ENCODE measurements at regions not wholly inside any gene's neighbourhood (a gene's known extent, or its start where the extent isn't known, plus 50 kb on each side); places are given as distances from the start of the nearest gene placed in this dataset.

GRCh38 chr2:237024255-237024654 is 61.4 kb upstream of the COPS8 start:
- H3K4me2 ChIP-seq (ENCODE audit: extremely low read depth, insufficient read depth, low read length): no peak overlapping the region
- no peak overlapping the region for H2AFZ ChIP-seq (ENCODE audit: low read length)

GRCh38 chr2:237025090-237025865 is 60.4 kb upstream of the COPS8 start:
- Histone ChIP-seq H3K79me2 (ENCODE audit: control insufficient read depth, insufficient read depth, low read length) (no peaks in the 10 kb centered on the region), H3K4me3 (replicated peaks in 1 of 4; ENCODE audit: control extremely low read depth in 1 of 4, insufficient read depth in 1 of 4, low read depth in 3 of 4, low read length in 4 of 4) (no peak overlapping the region), H3K27ac (ENCODE audit: insufficient read depth, low read length) (no peak overlapping the region), H3K9me3 (ENCODE audit: control insufficient read depth, insufficient read depth, low read depth, low read length) (no peaks in the 10 kb centered on the region), H3K36me3 (ENCODE audit: control insufficient read depth, insufficient read depth, low read length) (no peaks in the 10 kb centered on the region), H3K9ac (ENCODE audit: insufficient read depth, low read length) (no peak overlapping the region), H3K27me3 (ENCODE audit: control insufficient read depth, insufficient read depth, low read length) (no peaks in the 10 kb centered on the region), H4K20me1 (ENCODE audit: control insufficient read depth, extremely low read depth, insufficient read depth, low read length) (no peaks in the 10 kb centered on the region), H3K4me2 (ENCODE audit: extremely low read depth, insufficient read depth, low read length) (no peak overlapping the region), H2AFZ (ENCODE audit: low read length) (no peak overlapping the region), H3K4me1 (ENCODE audit: control insufficient read depth, extremely low read depth, insufficient read depth, low read length) (peaks cover 4% of the 10 kb centered on the region)
- TF ChIP-seq EZH2 (IDR thresholded peaks at IDR 0.05; ENCODE audit: low read length, missing control alignments) (no peak), CTCF (conservative IDR thresholded peaks at IDR 0.05 in 1 of 2, IDR thresholded peaks at IDR 0.05 in 1 of 2; ENCODE audit: low read depth in 1 of 2, low read length in 2 of 2) (no peak)
- peak; percentile 92 for DNase-seq (ENCODE audit: low read depth in 2 of 2)

More at GRCh38 chr2:237024255-237024654, 61.4 kb upstream of the COPS8 start:
- TF ChIP-seq EZH2 (IDR thresholded peaks at IDR 0.05; ENCODE audit: low read length, missing control alignments) (no peak), CTCF (conservative IDR thresholded peaks at IDR 0.05 in 1 of 2, IDR thresholded peaks at IDR 0.05 in 1 of 2; ENCODE audit: low read depth in 1 of 2, low read length in 2 of 2) (no peak)
- Histone ChIP-seq H4K20me1 (ENCODE audit: control insufficient read depth, extremely low read depth, insufficient read depth, low read length) (no peaks in the 10 kb centered on the region), H3K9ac (ENCODE audit: insufficient read depth, low read length) (no peak overlapping the region), H3K9me3 (ENCODE audit: control insufficient read depth, insufficient read depth, low read depth, low read length) (no peaks in the 10 kb centered on the region), H3K27me3 (ENCODE audit: control insufficient read depth, insufficient read depth, low read length) (no peaks in the 10 kb centered on the region), H3K79me2 (ENCODE audit: control insufficient read depth, insufficient read depth, low read length) (no peaks in the 10 kb centered on the region), H3K4me1 (ENCODE audit: control insufficient read depth, extremely low read depth, insufficient read depth, low read length) (peaks cover 4% of the 10 kb centered on the region), H3K27ac (ENCODE audit: insufficient read depth, low read length) (no peak overlapping the region), H3K4me3 (replicated peaks in 1 of 4; ENCODE audit: control extremely low read depth in 1 of 4, insufficient read depth in 1 of 4, low read depth in 3 of 4, low read length in 4 of 4) (no peak overlapping the region), H3K36me3 (ENCODE audit: control insufficient read depth, insufficient read depth, low read length) (no peaks in the 10 kb centered on the region)
- no peak for DNase-seq (ENCODE audit: low read depth in 2 of 2)

DNA sequence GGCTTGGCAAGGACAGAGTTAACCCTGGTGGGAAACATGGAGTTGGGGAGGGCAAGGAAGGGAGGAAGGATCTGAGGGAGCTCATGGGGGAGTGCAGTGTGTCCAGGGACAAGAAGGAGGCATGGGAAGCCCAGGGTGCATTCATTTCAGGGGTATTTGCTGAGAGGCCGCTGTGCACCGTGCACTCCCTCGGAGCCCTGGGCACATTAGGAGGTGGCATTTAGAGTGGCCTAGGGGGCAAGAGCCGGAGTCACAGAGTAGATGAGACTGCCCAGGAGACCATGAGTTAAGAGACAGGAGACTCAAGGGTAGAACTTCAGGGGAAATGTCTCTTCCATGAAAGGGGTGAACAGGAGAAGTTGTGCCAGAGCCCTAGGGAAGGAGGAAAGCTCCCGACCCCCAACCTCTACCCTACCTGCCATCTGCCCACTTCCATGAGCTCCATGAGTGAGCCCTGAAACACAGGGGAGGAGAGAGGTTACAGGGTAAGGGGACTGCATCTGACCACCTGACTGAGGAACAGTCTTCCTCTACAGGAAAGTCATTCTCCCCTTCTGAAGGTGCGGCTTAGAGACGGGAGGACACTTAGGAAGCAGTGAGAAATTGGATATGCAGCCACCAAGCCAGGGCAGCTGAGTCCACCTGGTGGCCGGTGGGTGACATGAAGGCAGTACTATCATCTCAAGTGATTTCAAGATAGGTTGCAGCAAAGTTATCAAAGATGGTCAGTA is 58.5 kb upstream of the COPS8 start:
- H3K4me1 ChIP-seq (ENCODE audit: control insufficient read depth, extremely low read depth, insufficient read depth, low read length): peaks cover 4% of the 10 kb centered on the region
- no peak overlapping the region for H2AFZ ChIP-seq (ENCODE audit: low read length)
- H3K9ac ChIP-seq (ENCODE audit: insufficient read depth, low read length): no peak overlapping the region
- H4K20me1 ChIP-seq (ENCODE audit: control insufficient read depth, extremely low read depth, insufficient read depth, low read length): no peaks in the 10 kb centered on the region
- no peaks in the 10 kb centered on the region for H3K36me3 ChIP-seq (ENCODE audit: control insufficient read depth, insufficient read depth, low read length)
- peak; percentile 65 to 77 for DNase-seq (ENCODE audit: low read depth in 2 of 2)
- no peaks in the 10 kb centered on the region for H3K27me3 ChIP-seq (ENCODE audit: control insufficient read depth, insufficient read depth, low read length)
- H3K79me2 ChIP-seq (ENCODE audit: control insufficient read depth, insufficient read depth, low read length): no peaks in the 10 kb centered on the region
- TF ChIP-seq CTCF (conservative IDR thresholded peaks at IDR 0.05 in 1 of 2, IDR thresholded peaks at IDR 0.05 in 1 of 2; ENCODE audit: low read depth in 1 of 2, low read length in 2 of 2) (peak; percentile 69 to 89), EZH2 (IDR thresholded peaks at IDR 0.05; ENCODE audit: low read length, missing control alignments) (no peak)
- H3K4me3 ChIP-seq (replicated peaks in 1 of 4; ENCODE audit: control extremely low read depth in 1 of 4, insufficient read depth in 1 of 4, low read depth in 3 of 4, low read length in 4 of 4): no peak overlapping the region
- H3K9me3 ChIP-seq (ENCODE audit: control insufficient read depth, insufficient read depth, low read depth, low read length): no peaks in the 10 kb centered on the region
- H3K4me2 ChIP-seq (ENCODE audit: extremely low read depth, insufficient read depth, low read length): no peak overlapping the region
- H3K27ac ChIP-seq (ENCODE audit: insufficient read depth, low read length): no peak overlapping the region

All from fibroblast of lung (primary cell).